Heart right ventricle (tissue), 16 donors: ENCODE measurements at regions not wholly inside any gene's neighbourhood (a gene's known extent, or its start where the extent isn't known, plus 50 kb on each side); places are given as distances from the start of the nearest gene placed in this dataset.

Experiments
- ATAC-seq, 8 donors: fragments of 200-7000 bp; cut with Tn5 transposase; one replicate each; pipeline ENCODE4 v1.9.1; 2020; ENCODE audit warnings: mild to moderate bottlenecking in 8 of 8, moderate library complexity in 8 of 8, moderate number of reproducible peaks in 1 of 8
- DNase-seq, 2 donors: peaks; one replicate each; pipeline ENCODE4 v3.0.0-alpha.2; 2020
- H3K27ac ChIP-seq, 10 donors: fragments of 200-600 bp; sonication (generic) in 2 of 10; one replicate each; pipeline versions ENCODE4 v1.5.0 to v1.8.0; 2020 to 2022; ENCODE audit warnings: mild to moderate bottlenecking in 3 of 10
- H3K27me3 ChIP-seq, 7 donors: fragments of 200-600 bp; one replicate each; pipeline ENCODE4 v1.8.0; 2021 to 2022; ENCODE audit warnings: mild to moderate bottlenecking in 2 of 7
- H3K36me3 ChIP-seq, 9 donors: fragments of 200-600 bp; sonication (generic) in 1 of 9; one replicate each; pipeline versions ENCODE4 v1.5.0 to v1.8.0; 2020 to 2022; ENCODE audit warnings: mild to moderate bottlenecking in 2 of 9
- H3K4me1 ChIP-seq, 9 donors: fragments of 200-600 bp; sonication (generic) in 1 of 9; one replicate each; pipeline versions ENCODE4 v1.5.0 to v1.8.0; 2020 to 2022; ENCODE audit warnings: mild to moderate bottlenecking in 4 of 9
- H3K4me3 ChIP-seq, 10 donors: fragments of 200-600 bp; sonication (generic) in 2 of 10; one replicate each; pipeline versions ENCODE4 v1.5.0 to v1.8.0; 2020 to 2022; ENCODE audit warnings: mild to moderate bottlenecking in 7 of 10, moderate library complexity in 2 of 10
- H3K9me3 ChIP-seq, 11 donors: fragments of 200-600 bp in 10 of 11; sonication (generic) in 2 of 11; one replicate each; pipeline versions ENCODE4 v1.5.0 to v1.8.0; 2013 to 2022; ENCODE audit warnings: mild to moderate bottlenecking in 2 of 11, control low read depth in 1 of 11, moderate library complexity in 1 of 11
- CTCF ChIP-seq, 9 donors: fragments of 200-600 bp; sonication (generic) in 2 of 9; IDR thresholded peaks; one replicate each; pipeline versions ENCODE4 v1.5.0 to v1.8.0; 2021 to 2022; ENCODE audit warnings: antibody characterized with exemption in 9 of 9, mild to moderate bottlenecking in 5 of 9, moderate library complexity in 1 of 9
- WGBS, 2 donors: extraction: QIAGEN DNeasy Blood & Tissue Kit; methylation state at CpG; one replicate each; pipeline ENCODE4 v1.1.7; 2013; ENCODE audit warnings: inconsistent platforms in 1 of 2; 5-methylcytosine and 5-hydroxymethylcytosine counted together
- intact Hi-C, 10 donors: fragments of 100-400 bp; cut with DNase I; formaldehyde crosslinking; loops; one replicate each; pipeline versions ENCODE4 v1.11.1 to v1.14.2; 2022
- donor health status: Arrhythmogenic right ventricular cardiomyopathy.
- donor health status: ischemic (EF 13 %, LVEDD 7.1; RV severe dilation, severe dysfunction).
- donor health status: healthy with polysubstance abuse.
- donor health status: DM: no; HTN: yes; CAD: no.
- donor health status: DM: no; HTN: no; CAD: no.
- donor health status: ischemic (EF 25% LVEDD 6.9; RV normal size, moderate dysfunction).
- donor health status: ischemic (EF 25% LVEDD 5.7; RV mildly dilated, moderate dysfunction).
- donor health status: healthy.
- donor health status: DM: yes; HTN: yes; CAD: no.
- donor health status: Ischemic cardiomyopathy.
- donor health status: ischemic (EF 35%, LVEDD 5.7; RV mildly dilated, moderate dysfunction).
- donor health status: nonischemic (EF 11% LVEDD 7.7; RV severe dilation, severe dysfunction).
- donor health status: DM: yes; HTN: yes; CAD: no.
- donor health status: PGD.
- donor health status: ischemic (EF 29% LVEDD 5.4; RV normal size, mild dysfunction).
- donor health status: nonischemic (EF 23%, LVEDD 6.1; RV moderate dilation, normal function).

DNA sequence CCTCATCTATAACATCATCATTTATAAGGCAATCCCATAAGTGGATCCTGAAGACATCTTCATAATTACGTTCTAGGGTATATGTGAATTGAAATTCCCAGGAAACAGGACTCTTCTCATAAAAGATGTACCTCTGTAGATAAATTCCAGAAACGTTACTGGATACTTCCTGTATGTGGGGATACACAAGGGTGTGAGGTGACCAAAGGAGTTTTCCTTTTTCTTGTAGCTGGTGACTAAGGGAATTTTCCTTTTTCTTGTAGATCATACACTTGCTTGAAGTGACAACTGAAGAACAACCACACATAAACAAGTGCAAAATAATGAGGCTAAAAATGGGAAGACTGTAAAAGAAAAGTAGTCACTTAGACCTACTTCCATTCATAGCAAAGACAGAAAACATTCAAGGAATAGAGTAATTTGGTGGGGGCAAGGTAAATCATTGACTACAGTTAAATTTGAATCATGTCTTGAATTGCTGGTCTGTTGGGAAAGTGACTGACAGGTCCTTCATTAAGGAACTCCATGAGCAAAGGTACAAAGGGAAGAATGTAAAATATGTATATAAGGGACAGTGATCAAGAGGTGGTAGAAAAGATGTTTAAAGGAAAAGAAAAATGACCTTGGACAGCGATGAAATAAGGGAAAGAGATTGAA lies 53.2 kb upstream of the UBE2E3 start:
- H3K36me3 ChIP-seq, result no peaks in the 10 kb centered on the region
- DNase-seq, result no peak
- no peaks in the 10 kb centered on the region for H3K4me1 ChIP-seq
- H3K4me3 ChIP-seq, result no peak overlapping the region
- no peak overlapping the region for H3K27ac ChIP-seq
- TF ChIP-seq CTCF (IDR thresholded peaks at IDR 0.05), result no peak
- WGBS, 2 donors, result 61 to 71% methylated on average over 3 of the region's 3 CpGs
- H3K27me3 ChIP-seq, result no peaks in the 10 kb centered on the region
- ATAC-seq, result no peak
- intact Hi-C loops, result no loop called here
- no peaks in the 10 kb centered on the region for H3K9me3 ChIP-seq

DNA sequence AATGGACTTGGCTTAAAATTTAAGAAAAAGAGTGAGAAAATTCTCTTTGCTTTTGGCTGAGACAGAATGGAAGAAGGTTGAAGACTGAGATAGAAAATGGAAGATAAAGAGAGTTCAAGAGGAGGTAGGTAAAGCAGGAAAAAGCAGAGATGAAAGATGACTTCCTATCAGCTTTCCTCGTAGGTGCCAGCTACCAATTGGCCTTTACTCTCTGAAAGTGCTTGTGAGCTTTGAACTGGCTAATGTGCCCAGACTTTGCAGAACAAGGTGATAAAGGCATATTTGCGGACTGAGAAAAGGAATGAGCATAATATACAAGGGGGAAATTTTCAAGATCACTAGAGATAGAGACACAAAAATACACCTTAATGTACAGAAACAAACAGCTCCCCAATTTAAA lies 54.7 kb upstream of the UBE2E3 start:
- no peaks in the 10 kb centered on the region for H3K36me3 ChIP-seq
- 64 to 72% methylated on average over 2 of the region's 2 CpGs for WGBS, 2 donors
- ATAC-seq, result no peak
- no peaks in the 10 kb centered on the region for H3K4me1 ChIP-seq
- intact Hi-C loops, result no loop called here
- TF ChIP-seq CTCF (IDR thresholded peaks at IDR 0.05), result no peak
- H3K9me3 ChIP-seq, result no peaks in the 10 kb centered on the region
- no peak overlapping the region for H3K4me3 ChIP-seq
- no peak overlapping the region for H3K27ac ChIP-seq
- H3K27me3 ChIP-seq, result no peaks in the 10 kb centered on the region
- no peak for DNase-seq

GRCh38 chr2:180924063-180924462 lies 56.3 kb upstream of the UBE2E3 start:
- Histone ChIP-seq H3K27ac (no peak overlapping the region), H3K4me3 (no peak overlapping the region), H3K4me1 (no peaks in the 10 kb centered on the region), H3K9me3 (no peaks in the 10 kb centered on the region), H3K27me3 (no peaks in the 10 kb centered on the region), H3K36me3 (no peaks in the 10 kb centered on the region)
- ATAC-seq (no peak), DNase-seq (no peak)
- WGBS, 2 donors, result 74 to 76% methylated on average over 2 of the region's 2 CpGs
- intact Hi-C loops, result no loop called here
- TF ChIP-seq CTCF (IDR thresholded peaks at IDR 0.05), result no peak

- H3K9me3 ChIP-seq, result no peaks in the 10 kb centered on the region
- ATAC-seq, result no peak
Observed at GRCh38 chr2:180910831-180911665, 69.4 kb upstream of the UBE2E3 start.

More at GRCh38 chr2:180910831-180911665, 69.4 kb upstream of the UBE2E3 start:
- intact Hi-C loops, result no loop called here
- no peak overlapping the region for H3K4me3 ChIP-seq
- peaks cover 0 to 3% (median 0%) of the 10 kb centered on the region in 7 donors for H3K27me3 ChIP-seq
- H3K4me1 ChIP-seq, result no peaks in the 10 kb centered on the region
- 80 to 81% methylated on average over 9 of the region's 9 CpGs for WGBS, 2 donors
- no peak overlapping the region for H3K27ac ChIP-seq
- no peak for TF ChIP-seq CTCF (IDR thresholded peaks at IDR 0.05)
- DNase-seq, result no peak
- no peaks in the 10 kb centered on the region for H3K36me3 ChIP-seq
